ENCODE measurements at regions not wholly inside any gene's neighbourhood (a gene's known extent, or its start where the extent isn't known, plus 50 kb on each side); places are given as distances from the start of the nearest gene placed in this dataset.
"Not testable (repeated sequence)": the region's sequence is repeated elsewhere in the genome, so short reads cannot be mapped to it uniquely, and the experiment has no call there.

- DNase-seq: no peak
Observed at GRCh38 chr9:108270561-108270960, 585.2 kb downstream of the ACTL7B start.

DNA sequence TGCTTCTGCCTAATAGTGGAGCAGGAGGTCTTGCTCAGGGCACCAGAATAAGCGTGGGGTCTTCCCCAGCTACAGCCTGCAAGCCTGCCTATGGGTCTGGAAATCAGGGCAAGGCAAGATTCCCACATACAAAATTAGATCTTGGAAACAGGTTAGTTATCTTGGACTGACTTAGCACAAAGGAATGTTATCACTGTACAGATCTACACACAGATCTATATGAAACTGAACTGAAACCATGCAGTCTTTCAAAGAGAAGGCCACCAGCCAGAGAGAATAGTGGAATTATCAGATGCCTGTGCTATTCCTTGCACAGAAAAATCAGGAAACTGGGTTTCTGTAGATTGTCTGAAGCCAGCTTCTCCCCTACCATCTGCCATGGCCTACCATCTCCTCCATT, 585.7 kb downstream of the ACTL7B start:
- no peak for DNase-seq

GRCh38 chr9:108269371-108269770, 586.4 kb downstream of the ACTL7B start:
- no peak for DNase-seq

DNA sequence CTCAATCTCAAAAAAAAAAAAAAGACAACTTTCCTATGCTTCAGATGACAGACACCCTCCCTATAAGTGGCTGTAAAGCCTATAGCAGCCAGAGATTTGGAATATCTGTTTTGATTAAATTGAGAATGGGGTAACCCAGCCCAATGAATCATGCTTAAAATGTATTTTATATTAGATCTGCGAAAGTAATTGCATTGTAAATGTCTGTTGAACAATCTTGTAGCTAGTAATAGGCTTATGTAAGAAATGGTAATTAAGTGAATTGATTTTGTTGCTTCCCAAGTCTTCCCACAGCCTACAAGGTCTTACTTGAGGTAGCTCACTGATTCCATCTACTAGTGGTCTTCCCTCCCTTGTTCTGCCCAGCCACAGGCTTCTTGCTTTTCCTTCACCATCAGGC, 590.7 kb downstream of the ACTL7B start:
- DNase-seq: no peak

DNA sequence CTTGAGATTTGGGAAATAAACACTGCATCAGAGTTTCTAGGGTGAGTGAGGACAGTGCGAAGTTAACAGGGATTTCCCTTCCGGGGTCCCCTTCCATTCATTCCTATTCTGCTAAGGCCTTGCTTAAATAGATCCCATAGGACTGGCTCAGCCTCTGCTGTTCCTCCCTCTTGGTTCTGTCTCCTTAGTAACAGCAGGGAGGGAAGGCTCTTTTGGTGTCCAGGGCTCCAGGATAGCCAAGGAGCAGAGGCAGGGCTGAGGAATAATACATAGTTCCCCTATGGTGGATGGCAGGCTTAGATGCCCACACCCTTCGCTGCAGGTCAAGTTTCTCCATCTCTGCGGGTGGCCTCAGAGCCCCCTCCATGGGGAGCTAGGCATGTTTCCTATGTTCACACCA, 591.7 kb downstream of the ACTL7B start:
- no peak for DNase-seq

DNA sequence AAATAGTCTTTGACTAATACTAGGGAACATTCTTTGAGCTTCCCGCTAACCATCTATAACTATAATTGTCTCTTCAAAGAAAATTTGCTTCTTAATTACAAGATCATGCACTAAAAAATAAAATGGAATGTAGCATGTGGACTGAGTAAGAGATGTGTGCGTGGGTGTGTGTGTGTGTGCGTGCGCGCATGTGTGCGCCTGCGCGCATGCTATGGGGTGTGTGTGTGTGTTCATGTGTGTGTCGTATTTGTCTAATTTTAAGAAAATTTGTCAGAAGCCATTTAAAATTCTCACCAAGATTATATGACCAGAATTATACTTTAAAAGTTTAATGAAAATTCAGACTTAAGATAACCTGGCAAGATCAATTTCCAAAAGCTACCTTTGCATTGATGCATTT, 593.0 kb downstream of the ACTL7B start:
- no peak for DNase-seq

DNA sequence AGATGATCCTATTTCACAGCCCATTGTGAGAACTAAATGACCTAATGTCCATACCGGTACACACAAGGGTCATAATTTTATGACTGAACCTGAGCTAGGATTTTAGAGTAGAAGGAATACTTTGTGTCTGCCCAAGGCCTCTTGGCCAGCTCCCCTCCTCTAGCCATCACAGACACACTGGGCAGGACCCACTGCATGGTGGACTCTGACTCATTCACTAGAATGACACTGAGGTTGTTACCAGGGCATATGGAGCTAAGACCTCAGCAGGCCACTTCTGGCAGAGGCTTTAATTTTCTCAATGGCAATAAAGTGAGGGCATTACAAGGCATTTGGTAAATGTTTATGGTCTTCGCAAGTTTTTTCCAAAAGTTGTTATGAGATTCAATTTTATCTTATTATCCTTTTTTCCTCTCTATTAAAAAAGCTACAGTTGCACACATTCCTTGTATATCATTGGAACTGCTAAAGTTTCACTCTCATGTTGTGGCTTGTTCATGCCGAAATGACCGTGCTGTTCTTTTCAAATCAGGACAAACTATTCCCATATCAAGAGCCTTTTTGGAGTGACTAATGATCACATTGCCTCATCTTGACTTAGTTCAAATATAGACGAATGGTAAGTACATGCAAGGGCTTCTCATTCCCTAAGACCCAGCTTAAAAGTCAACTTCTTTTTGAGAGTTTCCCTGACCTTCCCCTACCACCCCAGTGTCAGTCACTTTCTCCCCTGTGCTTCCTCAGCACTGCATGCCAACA, 595.7 kb downstream of the ACTL7B start:
- DNase-seq: no peak

- DNase-seq: no peak
Observed at GRCh38 chr9:108258640-108259039, 597.1 kb downstream of the ACTL7B start.

GRCh38 chr9:108257382-108257781, 598.4 kb downstream of the ACTL7B start:
- no peak for DNase-seq

- no peak for DNase-seq
Observed at GRCh38 chr9:108254236-108254635, 601.5 kb downstream of the ACTL7B start.

GRCh38 chr9:108247391-108247790, 608.4 kb downstream of the ACTL7B start:
- not testable (repeated sequence) for DNase-seq

GRCh38 chr9:108245901-108246300, 609.9 kb downstream of the ACTL7B start:
- no peak for DNase-seq

DNA sequence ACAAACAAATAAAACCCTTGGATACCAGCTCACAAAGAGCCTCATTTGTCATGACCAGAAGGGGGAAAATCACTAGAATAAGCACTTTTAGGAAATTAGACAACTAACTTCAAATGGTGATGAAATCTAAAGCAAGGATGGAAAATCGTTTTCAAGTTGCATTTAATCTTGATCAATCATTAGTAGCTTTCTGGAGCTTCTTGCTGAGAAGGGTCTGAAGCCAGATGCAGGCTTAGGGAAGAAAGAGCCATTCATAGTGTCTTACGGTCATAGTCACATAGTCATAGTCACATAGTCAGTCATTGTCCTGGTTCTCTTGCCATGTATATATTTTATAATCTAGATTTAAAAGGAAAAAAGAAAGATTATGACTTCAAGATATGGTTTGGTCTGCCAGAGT, 610.5 kb downstream of the ACTL7B start:
- no peak for DNase-seq

DNA sequence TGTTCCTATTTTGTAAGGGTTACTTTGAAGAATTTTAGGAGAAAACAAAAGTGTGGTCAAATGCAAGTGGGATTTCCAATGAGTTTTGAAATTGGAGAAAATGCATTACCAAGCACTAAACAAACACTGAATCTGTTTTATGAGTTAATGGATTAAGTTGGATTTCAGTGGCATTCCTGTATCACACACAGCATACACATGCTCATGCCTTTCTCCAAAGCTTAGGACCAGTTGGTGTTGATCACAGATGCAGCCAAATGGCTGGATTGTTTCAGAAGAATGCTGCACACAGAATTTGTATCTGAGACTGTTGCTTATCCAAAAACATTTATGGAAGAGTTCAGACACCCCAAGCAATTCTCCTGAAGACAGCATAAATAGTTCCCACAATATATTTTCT, 611.1 kb downstream of the ACTL7B start:
- no peak for DNase-seq

DNA sequence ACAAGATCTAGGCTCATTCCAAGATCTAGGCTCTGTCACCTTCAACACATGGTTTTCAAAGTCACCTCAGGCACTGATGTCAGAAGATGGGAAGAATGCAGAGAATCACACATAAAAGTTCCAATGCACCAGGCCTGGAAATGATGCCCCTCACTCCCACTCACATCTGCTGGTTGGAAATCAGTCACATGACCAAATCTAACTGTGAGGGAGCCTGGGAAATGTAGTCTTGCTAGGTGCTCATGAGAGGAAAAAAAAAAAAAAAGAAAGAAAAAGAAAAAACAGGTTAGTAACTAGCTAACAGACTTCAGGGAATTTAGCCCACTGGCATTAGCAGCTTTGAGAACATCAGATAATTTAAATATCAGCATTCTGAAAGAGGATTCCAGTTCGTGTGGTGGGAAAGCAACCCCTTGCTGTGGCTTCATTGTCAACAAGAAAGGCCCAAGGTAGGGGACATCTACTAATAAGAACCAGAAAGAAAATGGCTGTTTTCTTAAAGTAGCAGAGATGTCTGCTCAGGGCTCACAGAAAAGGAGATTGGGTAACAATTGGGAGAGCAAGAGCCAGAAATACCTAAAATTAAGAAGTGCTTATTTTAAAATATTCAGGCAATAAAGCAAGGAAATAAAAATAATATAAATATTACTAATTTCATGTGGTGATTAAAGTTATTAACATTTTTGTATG, 614.3 kb downstream of the ACTL7B start:
- DNase-seq: no peak

DNA sequence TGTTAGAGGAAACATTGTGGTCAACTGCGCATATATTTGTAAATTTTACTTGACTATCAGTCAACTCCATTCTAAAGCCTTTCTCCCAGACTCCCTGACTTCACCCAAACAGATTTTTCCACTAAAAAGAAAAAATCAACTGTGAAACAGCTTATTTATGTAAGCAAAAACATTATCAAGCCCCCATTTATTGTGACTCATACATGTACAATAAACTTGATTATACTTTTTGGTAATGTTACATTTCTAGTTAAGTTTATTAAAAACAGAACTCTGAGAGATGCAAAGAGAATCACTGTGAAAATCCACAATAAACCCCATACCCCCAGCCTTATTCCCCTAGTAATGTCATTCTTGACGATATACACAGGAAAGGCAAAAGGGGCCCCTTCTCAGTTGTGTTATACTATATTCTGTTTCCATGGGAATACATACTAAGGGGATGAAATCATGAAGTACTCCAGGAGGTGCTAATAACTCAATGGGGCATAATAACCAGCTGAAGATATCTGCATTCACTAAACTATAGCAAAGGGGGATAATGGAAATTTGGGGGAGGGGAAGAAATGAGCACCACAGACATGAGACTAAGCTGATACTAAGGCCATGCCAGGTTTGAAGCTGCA, 616.0 kb downstream of the ACTL7B start:
- DNase-seq: no peak

DNA sequence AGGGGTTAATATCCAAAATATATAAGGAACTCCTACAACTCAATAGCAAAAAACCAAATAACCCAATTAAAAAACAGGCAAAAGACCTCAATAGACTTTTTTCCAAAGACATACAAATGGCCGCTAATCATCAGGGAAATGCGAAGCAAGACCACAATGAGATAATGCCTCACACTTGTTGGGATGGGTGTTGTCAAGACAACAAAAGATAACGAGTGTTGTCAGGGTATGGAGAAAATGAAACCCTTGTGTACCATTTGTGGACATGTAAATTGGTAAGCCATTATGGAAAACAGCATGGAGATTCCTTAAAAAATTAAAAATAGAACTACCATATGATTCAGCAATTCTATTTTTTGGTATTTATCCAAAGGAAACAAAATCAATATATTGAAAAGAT, 620.2 kb downstream of the ACTL7B start:
- no peak for DNase-seq

- no peak for DNase-seq
Observed at GRCh38 chr9:108234811-108235210, 621.0 kb downstream of the ACTL7B start.

DNA sequence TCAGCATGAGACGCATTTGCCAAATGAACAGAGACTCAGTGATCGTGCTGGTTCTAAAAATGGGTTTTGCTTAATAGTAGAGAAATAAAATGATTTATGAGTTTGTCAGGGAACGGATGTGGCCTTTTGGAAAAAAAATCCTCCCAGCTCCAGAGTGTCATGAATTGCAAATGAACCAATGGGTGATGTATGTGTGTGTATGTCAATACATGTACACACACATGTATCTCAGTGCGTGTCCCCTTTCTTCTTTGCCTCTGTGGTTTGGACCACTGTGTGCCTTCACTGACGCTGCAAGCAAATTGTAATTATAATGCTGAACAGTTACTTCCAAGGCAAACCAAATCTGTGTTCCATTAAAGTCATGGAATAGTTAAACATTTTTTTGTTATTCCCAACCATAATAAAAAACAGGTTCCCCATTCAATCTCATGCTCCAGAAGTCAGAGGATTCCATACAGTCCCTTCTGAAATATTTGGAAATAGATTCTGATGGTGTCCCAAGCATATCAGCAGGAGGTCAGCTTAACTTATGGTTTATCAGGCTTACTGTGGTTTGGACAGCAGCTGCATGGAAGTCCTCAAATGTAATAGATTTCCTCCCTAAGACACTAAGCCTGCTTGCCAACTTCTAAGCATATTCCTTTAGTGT, 630.5 kb downstream of the ACTL7B start:
- no peak for DNase-seq

DNA sequence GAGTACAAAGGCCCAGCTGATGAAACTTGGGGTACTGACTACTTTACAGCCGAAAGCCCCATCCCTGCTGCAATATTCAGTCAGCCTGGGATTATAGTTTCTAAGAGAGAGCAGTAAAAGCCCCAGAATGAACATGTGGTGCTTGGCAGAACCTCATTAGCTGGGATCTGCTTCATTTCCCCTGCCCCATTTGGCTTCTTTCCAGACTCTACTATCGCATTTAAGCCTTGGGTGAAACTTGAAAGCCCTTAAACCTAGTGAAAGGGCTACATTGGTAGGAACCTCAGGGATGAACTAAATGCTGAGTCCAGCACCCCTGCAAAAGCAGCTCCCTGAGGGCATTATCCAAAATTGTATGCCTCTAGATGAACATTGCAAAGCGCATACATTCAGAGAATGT, 631.1 kb downstream of the ACTL7B start:
- DNase-seq: peak; percentile 69

GRCh38 chr9:108219664-108220063, 636.1 kb downstream of the ACTL7B start:
- no peak for DNase-seq

DNA sequence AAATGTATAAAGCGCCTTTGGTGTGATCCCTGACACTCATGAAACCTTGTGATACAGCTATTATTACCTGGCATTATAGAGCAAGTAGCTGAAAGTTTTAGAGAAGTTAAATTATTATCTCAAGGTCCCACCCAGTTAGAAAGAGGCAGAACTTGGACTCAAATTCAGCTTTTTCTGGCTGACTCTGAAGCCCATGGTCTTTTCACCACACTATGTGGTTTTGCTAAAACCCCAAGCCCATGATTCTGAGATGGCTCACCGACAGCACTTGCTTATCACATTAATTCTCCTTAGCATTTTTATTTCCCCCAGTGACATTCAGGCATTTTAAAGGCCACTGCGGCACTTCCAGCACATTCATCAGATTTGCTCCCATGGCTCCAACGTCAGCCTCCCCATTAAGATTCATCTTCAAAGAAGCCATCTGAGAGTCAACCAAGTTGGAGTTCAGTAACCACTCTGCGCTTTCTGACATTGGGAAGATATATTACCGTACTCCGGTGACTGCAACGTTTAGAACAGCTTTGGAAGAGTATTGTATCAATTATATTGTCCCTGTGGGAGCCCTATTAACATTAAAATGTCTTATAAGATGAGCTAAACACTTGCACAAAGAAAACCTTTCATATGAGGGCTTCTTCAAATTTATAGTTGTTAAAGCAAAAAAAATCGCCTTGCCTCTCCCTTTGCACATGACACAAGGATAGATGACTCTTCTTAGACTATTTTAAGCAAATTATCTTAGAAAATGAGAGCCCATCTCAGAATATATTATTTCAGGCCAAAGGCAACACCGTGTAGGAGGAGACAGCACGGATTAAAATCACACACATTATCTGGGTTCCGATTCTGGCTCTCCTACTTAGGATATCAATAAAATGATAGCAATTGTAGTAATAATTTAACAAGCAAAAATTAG, 638.1 kb downstream of the ACTL7B start:
- no peak for DNase-seq

GRCh38 chr9:108213511-108213910, 642.3 kb downstream of the ACTL7B start:
- DNase-seq: no peak

All from NCI-H524 treated with DMSO at 0.1 percent for 48 hours (cell line).